ENCODE measurements at regions not wholly inside any gene's neighbourhood (a gene's known extent, or its start where the extent isn't known, plus 50 kb on each side); places are given as distances from the start of the nearest gene placed in this dataset.

DNA sequence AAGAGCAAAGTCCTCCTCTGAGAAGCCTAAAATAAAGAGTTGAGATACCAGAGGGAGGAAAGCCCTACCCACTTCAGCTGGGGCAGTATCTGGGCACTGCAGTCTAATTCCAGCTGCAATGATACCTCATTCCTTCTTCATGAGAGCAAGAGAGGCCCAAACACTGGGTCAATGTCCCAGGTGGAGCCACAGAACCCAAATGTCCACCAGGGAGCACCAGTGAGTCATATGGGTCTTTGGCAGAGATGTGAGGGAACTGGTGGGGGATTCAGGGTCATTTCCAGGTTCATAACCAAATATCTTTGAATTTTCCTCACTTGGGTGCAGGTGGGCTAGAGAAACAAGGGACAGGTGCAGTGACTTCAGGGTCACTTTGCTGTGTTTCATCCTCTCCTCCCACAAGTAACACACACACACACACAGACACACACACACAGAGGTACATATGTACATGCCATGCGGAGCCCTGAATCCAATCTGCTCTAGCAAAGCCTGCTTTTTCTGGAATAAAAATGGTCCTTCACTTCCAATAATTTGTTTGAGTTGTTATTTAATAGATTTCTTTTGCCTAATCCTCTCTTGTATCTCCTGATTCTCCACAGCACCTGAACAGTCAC lies 585.4 kb downstream of the SOX6 start:
- DNase-seq (ENCODE audit: low read depth in 2 of 2) = no peak

- DNase-seq (ENCODE audit: low read depth in 2 of 2) = no peak
These were observed 583.8 kb downstream of the SOX6 start for GRCh38 chr11:15772547-15772946.

- DNase-seq (ENCODE audit: low read depth in 2 of 2) = no peak
These were observed 583.4 kb downstream of the SOX6 start for GRCh38 chr11:15772981-15773380.

- no peak for DNase-seq (ENCODE audit: low read depth in 2 of 2)
These were observed 582.6 kb downstream of the SOX6 start for GRCh38 chr11:15773476-15774387.

GRCh38 chr11:15774388-15774939 lies 581.9 kb downstream of the SOX6 start:
- no peak for DNase-seq (ENCODE audit: low read depth in 2 of 2)

- DNase-seq (ENCODE audit: low read depth in 2 of 2) = no peak
These were observed 581.3 kb downstream of the SOX6 start for GRCh38 chr11:15775015-15775541.

DNA sequence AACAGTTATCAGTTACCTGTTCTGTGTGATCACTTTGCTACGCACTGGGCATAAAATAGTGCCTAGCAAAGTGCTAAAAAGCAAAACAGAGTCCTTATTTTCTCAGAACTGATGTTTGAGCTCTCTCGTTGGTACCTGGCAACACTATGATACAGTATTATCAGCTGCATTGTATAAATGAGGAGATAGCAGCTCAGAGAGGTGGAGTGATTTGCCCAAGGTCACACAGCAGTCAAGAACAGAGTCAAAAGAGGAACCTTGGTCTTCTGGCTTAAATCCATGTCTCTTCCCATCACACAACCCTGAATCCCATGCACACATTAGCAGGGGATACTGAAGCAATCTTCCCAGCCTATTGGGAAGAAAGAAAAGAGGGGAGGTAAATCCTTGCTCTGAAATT lies 580.5 kb downstream of the SOX6 start:
- DNase-seq (ENCODE audit: low read depth in 2 of 2) = no peak

DNA sequence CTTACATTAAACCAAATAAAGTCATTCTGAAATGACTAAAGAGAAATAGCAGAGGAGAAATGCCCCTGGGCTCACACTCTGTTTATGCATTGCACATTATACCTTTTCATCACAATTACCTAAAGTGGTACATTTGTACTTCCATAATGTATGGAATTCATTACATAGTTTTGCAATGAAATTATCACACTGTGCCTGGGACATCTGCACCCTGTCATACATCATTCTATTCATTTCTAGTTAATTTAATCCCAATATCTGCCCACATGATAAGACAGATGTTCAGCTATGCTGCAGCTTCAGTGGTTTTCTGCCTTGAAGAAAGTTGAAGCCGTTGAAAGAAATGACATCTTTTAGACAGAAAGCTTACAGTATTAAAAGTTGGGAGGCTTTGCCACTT lies 580.0 kb downstream of the SOX6 start:
- no peak for DNase-seq (ENCODE audit: low read depth in 2 of 2)

GRCh38 chr11:15779518-15779917 lies 576.8 kb downstream of the SOX6 start:
- DNase-seq (ENCODE audit: low read depth in 2 of 2) = no peak

DNA sequence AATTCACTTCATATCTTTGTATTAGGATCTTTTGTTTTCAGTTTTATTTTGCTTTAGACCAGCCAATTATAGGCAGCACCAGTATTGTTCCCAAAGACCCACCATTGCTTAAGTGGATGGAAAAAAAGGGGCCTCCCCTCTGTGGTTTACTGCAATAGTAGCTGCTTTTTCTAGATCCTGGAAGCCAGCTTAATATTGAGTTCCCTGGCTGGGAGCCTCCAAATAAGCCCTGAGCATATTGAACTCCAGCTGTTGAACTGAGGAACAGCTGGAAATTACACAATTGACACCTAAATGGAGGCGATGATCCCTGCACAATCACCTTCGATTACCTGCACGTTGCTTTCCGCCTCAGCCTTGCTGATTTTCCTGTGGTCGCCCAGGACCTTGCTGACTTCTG lies 576.0 kb downstream of the SOX6 start:
- no peak for DNase-seq (ENCODE audit: low read depth in 2 of 2)

DNA sequence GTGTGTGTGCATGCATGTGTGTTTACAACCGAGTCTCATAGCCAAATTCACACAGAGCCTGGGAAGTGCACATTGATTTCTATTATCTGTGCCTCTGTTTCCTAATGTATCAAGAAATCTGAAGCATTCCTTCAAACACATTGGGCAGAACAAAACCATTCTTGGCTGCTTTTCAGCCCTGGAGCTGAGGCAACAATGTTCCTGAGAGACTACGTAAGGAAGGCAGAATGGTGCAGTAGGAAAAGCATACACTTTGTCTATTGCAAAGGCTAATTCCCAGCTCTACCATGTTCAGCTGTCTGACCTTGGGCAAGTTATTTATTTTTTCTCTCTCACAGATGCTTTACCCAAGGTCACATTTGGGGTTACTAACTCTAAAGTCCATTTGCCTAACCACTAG lies 575.5 kb downstream of the SOX6 start:
- no peak for DNase-seq (ENCODE audit: low read depth in 2 of 2)

DNA sequence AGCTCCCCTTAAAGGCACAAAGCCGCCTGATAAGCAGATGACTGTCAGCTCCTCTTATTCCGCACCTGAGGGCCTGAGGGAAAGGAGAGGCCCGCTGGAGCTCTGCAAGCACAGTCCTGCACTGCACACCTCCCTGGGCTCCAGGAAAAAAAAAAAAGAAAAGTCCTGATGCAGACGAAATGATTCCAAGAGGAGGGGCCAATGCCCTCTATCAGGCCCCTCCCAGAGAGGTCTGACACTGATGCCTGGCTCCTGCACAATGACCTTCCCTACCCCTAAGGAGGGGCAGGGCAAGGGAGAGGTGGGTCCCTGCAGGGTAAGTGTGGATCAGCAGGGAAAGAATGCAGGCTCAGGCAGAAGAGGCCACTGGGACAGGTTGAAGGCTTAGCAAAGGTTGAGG lies 572.7 kb downstream of the SOX6 start:
- no peak for DNase-seq (ENCODE audit: low read depth in 2 of 2)

GRCh38 chr11:15793043-15793996 lies 563.0 kb downstream of the SOX6 start:
- no peak for DNase-seq (ENCODE audit: low read depth in 2 of 2)

DNA sequence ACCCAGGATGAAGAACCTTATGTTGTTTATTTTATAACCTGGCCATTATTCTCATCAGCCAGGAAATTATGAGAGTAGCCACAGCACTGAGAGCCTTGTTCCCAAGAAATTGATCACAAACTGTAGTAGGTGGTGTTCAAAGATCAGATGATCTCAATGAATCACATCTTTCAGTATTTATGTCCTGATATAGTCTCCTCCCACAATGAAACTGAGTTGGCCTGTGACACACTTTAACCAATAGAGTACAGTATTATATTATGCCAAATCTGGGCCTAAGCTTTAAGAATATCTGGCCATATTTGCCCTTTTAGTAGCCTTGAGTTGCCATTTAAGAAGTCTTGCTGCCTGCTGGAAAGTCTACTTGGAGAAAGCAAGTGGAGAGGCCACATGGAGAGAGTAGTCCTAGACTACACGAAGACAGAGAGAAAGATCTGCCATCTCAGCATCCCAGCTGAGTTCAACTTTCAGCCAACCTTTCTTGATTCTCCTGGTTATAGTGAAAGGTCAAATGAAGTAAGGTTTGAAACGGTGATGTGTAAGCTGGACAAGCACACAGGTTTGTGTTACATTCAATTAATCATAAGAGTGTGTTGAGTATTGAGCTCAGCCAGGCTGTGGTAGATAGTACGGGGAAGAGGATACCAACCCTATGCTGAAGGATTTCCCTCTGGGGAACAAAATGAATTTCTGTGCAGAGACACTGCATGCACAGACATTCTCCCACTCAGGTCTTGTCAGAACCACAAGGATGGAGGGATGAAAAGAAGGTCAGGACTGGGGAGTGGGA lies 561.8 kb downstream of the SOX6 start:
- no peak for DNase-seq (ENCODE audit: low read depth in 2 of 2)

DNA sequence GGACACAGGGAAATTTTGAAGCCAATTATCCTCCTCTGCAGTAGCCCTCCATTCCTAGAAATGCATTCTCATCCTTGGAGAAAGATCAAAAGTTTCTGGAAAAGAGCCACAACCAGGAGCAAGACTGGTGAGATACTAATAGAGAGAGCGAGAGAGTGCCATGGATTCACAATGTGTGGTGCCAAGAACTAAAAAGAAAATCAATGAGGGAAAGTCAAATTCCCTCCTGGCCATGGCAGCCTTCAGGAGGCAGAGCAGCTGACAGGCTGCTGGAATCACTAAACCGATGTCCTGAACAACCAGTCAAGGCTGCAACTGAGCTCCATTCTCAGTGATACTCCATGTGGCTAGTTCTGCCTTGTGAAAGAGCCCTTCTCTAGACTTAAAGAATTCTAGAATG lies 561.0 kb downstream of the SOX6 start:
- no peak for DNase-seq (ENCODE audit: low read depth in 2 of 2)

- no peak for DNase-seq (ENCODE audit: low read depth in 2 of 2)
These were observed 556.1 kb downstream of the SOX6 start for GRCh38 chr11:15800111-15800800.

- peak in 1 of 2 donors; percentile 6 for DNase-seq (ENCODE audit: low read depth in 2 of 2)
These were observed 555.2 kb downstream of the SOX6 start for GRCh38 chr11:15801126-15801525.

- no peak for DNase-seq (ENCODE audit: low read depth in 2 of 2)
These were observed 554.7 kb downstream of the SOX6 start for GRCh38 chr11:15801616-15802015.

DNA sequence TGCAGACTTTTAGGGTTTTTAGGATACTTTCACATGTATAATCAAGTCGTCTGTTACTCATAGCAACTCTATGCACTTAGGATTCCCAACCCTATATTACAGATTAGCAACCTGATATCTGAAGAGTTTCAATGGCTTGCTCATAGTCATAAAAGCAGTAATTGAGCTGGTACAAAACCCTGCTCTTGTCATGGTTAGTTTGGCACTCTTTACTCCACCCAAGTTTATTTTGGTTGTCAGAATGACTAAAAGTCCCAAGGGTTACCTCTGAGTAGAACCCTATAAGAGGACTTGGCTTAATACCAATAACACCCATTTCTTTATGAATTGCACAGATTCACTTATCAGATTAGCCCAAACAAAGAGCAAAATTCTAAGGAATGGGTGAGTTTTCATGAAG lies 550.6 kb downstream of the SOX6 start:
- no peak for DNase-seq (ENCODE audit: low read depth in 2 of 2)

- no peak for DNase-seq (ENCODE audit: low read depth in 2 of 2)
These were observed 550.1 kb downstream of the SOX6 start for GRCh38 chr11:15806217-15806616.

Measured in stimulated activated CD8-positive, alpha-beta memory T cell treated with anti-CD3 and anti-CD28 coated beads, Interleukin-15, amount 100 ng/mL, for 48 hours (primary cell).